RWPE1 (cell line): ENCODE measurements at regions not wholly inside any gene's neighbourhood (a gene's known extent, or its start where the extent isn't known, plus 50 kb on each side); places are given as distances from the start of the nearest gene placed in this dataset.

Experiments used
- CTCF ChIA-PET: fragments of 350-600 bp; sonication (Branson Sonifier 250); formaldehyde crosslinking; extraction: SDS; loops from one replicate; lab custom pipeline; 2021; lab: Yijun Ruan, JAX
- POLR2A ChIA-PET: fragments of 400-600 bp; formaldehyde crosslinking; extraction: SDS; loops from one replicate; lab custom pipeline; 2020; ENCODE audit warnings: antibody characterized with exemption; ENCODE audit not compliant: low non-redundant PET; lab: Yijun Ruan, JAX
- DNase-seq: peaks from one replicate; pipeline ENCODE4 v3.0.0; 2012; ENCODE audit warnings: low spot score
- H3K27ac ChIP-seq: fragments of 450-650 bp; 2 replicates; pipeline ENCODE4 v1.5.1; 2017
- CTCF ChIP-seq: fragments of 450-650 bp; conservative IDR thresholded peaks from 2 replicates; pipeline ENCODE4 v1.5.1; 2017; ENCODE audit warnings: low read depth, mild to moderate bottlenecking

GRCh38 chr12:27186022-27186839, 57.9 kb upstream of the STK38L start:
- ChIA-PET CTCF (no interaction called here), POLR2A (no interaction called here)
- no peak for TF ChIP-seq CTCF
- H3K27ac ChIP-seq, result no peak overlapping the region
- no peak for DNase-seq

GRCh38 chr12:27187697-27188096, 56.4 kb upstream of the STK38L start:
- CTCF ChIA-PET, result no interaction called here
- no peak for TF ChIP-seq CTCF
- no peak overlapping the region for H3K27ac ChIP-seq
- DNase-seq, result no peak
- POLR2A ChIA-PET, result no interaction called here

- no peak for DNase-seq
- TF ChIP-seq CTCF, result no peak
- POLR2A ChIA-PET, result no interaction called here
- H3K27ac ChIP-seq, result no peak overlapping the region
- CTCF ChIA-PET, result interaction anchor here (1.0 to 1.3 kb wide), 2 partner anchors 14 to 151 kb away, joined by 3 to 5 read pairs; no protein-coding TSS in a partner anchor
Measured at GRCh38 chr12:27190761-27191160, 53.3 kb upstream of the STK38L start.

GRCh38 chr12:27191531-27191930, 52.6 kb upstream of the STK38L start:
- DNase-seq, result no peak
- no peak for TF ChIP-seq CTCF
- no peak overlapping the region for H3K27ac ChIP-seq
- ChIA-PET POLR2A (no interaction called here), CTCF (interaction anchor here (1.3 kb wide), 1 partner anchor 152 kb away, joined by 5 read pairs; no protein-coding TSS in a partner anchor)

GRCh38 chr12:27192118-27192802, 51.8 kb upstream of the STK38L start:
- TF ChIP-seq CTCF, result no peak
- no peak for DNase-seq
- ChIA-PET CTCF (interaction anchor here (0.6 kb wide), 1 partner anchor 162 kb away, joined by 3 read pairs; no protein-coding TSS in a partner anchor), POLR2A (no interaction called here)
- no peak overlapping the region for H3K27ac ChIP-seq

- POLR2A ChIA-PET, result no interaction called here
- H3K27ac ChIP-seq, result no peak overlapping the region
- no peak for DNase-seq
- CTCF ChIA-PET, result interaction anchor here (1.0 kb wide), 1 partner anchor 153 kb away, joined by 4 read pairs; no protein-coding TSS in a partner anchor
- TF ChIP-seq CTCF, result no peak
Measured at GRCh38 chr12:27193106-27193505, 51.0 kb upstream of the STK38L start.
